GM12878 (cell line): ENCODE measurements at regions not wholly inside any gene's neighbourhood (a gene's known extent, or its start where the extent isn't known, plus 50 kb on each side); places are given as distances from the start of the nearest gene placed in this dataset.
"Not testable (repeated sequence)": the region's sequence is repeated elsewhere in the genome, so short reads cannot be mapped to it uniquely, and the experiment has no call there.

ENCODE experiments used
- ATAC-seq: fragments of 200-7000 bp; cut with Tn5 transposase; 3 replicates; pipeline ENCODE4 v1.9.1; 2020; ENCODE audit warnings: mild to moderate bottlenecking, moderate library complexity
- BruUV-seq: library from RNA; stranded (reverse); fragments of 400-500 nt; replicated peaks from 2 replicates; lab custom pipeline; 2021; lab: Mats Ljungman, UMichigan
- CTCF ChIA-PET: fragments of 300-600 bp; sonication (Branson Sonifier 250); formaldehyde crosslinking; extraction: SDS; loops from one replicate; lab custom pipeline; 2021; ENCODE audit warnings: inconsistent platforms; lab: Yijun Ruan, JAX
- POLR2A ChIA-PET: fragments of 350-600 bp; formaldehyde crosslinking; extraction: SDS; loops from one replicate; lab custom pipeline; 2021; ENCODE audit warnings: inconsistent platforms; lab: Charles Lee
- RAD21 ChIA-PET: fragments of 300-600 bp; sonication (Branson Sonifier 250); formaldehyde crosslinking; loops from one replicate; lab custom pipeline; 2023; ENCODE audit warnings: antibody characterized with exemption; ENCODE audit not compliant: unreplicated experiment; lab: Charles Lee
- SMC1A ChIA-PET: fragments of 300-600 bp; sonication (Branson Sonifier 250); formaldehyde crosslinking; loops from one replicate; lab custom pipeline; 2023; ENCODE audit not compliant: unreplicated experiment, uncharacterized antibody; lab: Charles Lee
- DNase-seq: peaks from one replicate; pipeline ENCODE4 v3.0.0-alpha.2; 2011; ENCODE audit warnings: low read depth, low spot score
- FAIRE-seq: peaks from 3 replicates; lab custom pipeline; 2011; peaks lifted over from hg19 to GRCh38; lab: Jason Lieb, UNC
- H2AFZ ChIP-seq: 2 replicates; pipeline ENCODE4 v1.6.0; 2011; ENCODE audit warnings: low read depth, low read length, control low read depth; ENCODE audit not compliant: control insufficient read depth
- H3K27ac ChIP-seq: 2 replicates; pipeline ENCODE4 v1.5.1; 2011; ENCODE audit warnings: control low read depth; ENCODE audit not compliant: control insufficient read depth, insufficient read depth
- H3K27me3 ChIP-seq, 2 experiments: replicated peaks in 1 of 2; 2 replicates each; pipeline versions ENCODE4 v1.6.0 to v1.6.1; 2011; ENCODE audit warnings: low read length in 1 of 2; ENCODE audit not compliant: control insufficient read depth in 2 of 2, insufficient read depth in 2 of 2
- H3K36me3 ChIP-seq, 2 experiments: 2 replicates each; pipeline ENCODE4 v1.5.1; 2011; ENCODE audit warnings: low read length in 1 of 2; ENCODE audit not compliant: control insufficient read depth in 2 of 2, insufficient read depth in 2 of 2
- H3K4me1 ChIP-seq: 2 replicates; pipeline ENCODE4 v1.6.1; 2011; ENCODE audit warnings: mild to moderate bottlenecking, low read length, moderate library complexity, mixed read lengths; ENCODE audit not compliant: control insufficient read depth, insufficient read depth
- H3K4me2 ChIP-seq: 2 replicates; pipeline ENCODE4 v1.6.0; 2011; ENCODE audit warnings: control low read depth; ENCODE audit not compliant: control insufficient read depth, insufficient read depth
- H3K4me3 ChIP-seq: fragments of 200-600 bp; sonication (generic); 2 replicates; pipeline ENCODE4 v1.5.1; 2016
- H3K79me2 ChIP-seq: 2 replicates; pipeline ENCODE4 v1.6.0; 2011; ENCODE audit warnings: low read length; ENCODE audit not compliant: control insufficient read depth, insufficient read depth
- H3K9ac ChIP-seq: 2 replicates; pipeline ENCODE4 v1.8.0; 2011; ENCODE audit warnings: low read length, control low read depth, mixed read lengths; ENCODE audit not compliant: control insufficient read depth, insufficient read depth
- H3K9me3 ChIP-seq: replicated peaks from 3 replicates; pipeline ENCODE4 v1.5.1; 2011; ENCODE audit warnings: mild to moderate bottlenecking, low read length; ENCODE audit not compliant: control insufficient read depth, insufficient read depth
- H4K20me1 ChIP-seq: 2 replicates; pipeline ENCODE4 v1.6.0; 2011; ENCODE audit not compliant: control insufficient read depth, insufficient read depth
- WGBS: methylation state at CpG from one replicate; pipeline ENCODE4 v1.1.6; 2016; ENCODE audit warnings: low lambda C conversion rate; ENCODE audit not compliant: insufficient replicate concordance, insufficient coverage; ENCODE audit errors: missing lambda C conversion rate; 5-methylcytosine and 5-hydroxymethylcytosine counted together
- in situ Hi-C: fragments of 300-500 bp; cut with MboI; formaldehyde crosslinking; loops from 9 replicates; pipeline ENCODE4 v1.14.3; 2018; ENCODE audit warnings: mixed read lengths
- intact Hi-C: fragments of 100-400 bp; cut with micrococcal nuclease; formaldehyde crosslinking; loops from one replicate; pipeline ENCODE4 v1.14.2; 2022; ENCODE audit not compliant: unreplicated experiment

GRCh38 chr3:195984392-195985030 lies 76.2 kb upstream of the TNK2 start:
- 99% methylated on average over 12 of the region's 12 CpGs for WGBS
- H3K79me2 ChIP-seq, H3K9ac ChIP-seq, H2AFZ ChIP-seq, intact Hi-C loops, FAIRE-seq, H4K20me1 ChIP-seq, H3K27ac ChIP-seq, DNase-seq, H3K9me3 ChIP-seq, H3K4me1 ChIP-seq, H3K4me3 ChIP-seq, H3K4me2 ChIP-seq, BruUV-seq, RAD21 ChIA-PET, H3K27me3 ChIP-seq, ATAC-seq, H3K36me3 ChIP-seq, SMC1A ChIA-PET, in situ Hi-C loops, POLR2A ChIA-PET, CTCF ChIA-PET: not testable (repeated sequence)

- H3K4me2 ChIP-seq, FAIRE-seq, H4K20me1 ChIP-seq, SMC1A ChIA-PET, in situ Hi-C loops, H2AFZ ChIP-seq, CTCF ChIA-PET, H3K27me3 ChIP-seq, H3K4me3 ChIP-seq, H3K4me1 ChIP-seq, H3K79me2 ChIP-seq, DNase-seq, intact Hi-C loops, H3K36me3 ChIP-seq, H3K9me3 ChIP-seq, H3K27ac ChIP-seq, RAD21 ChIA-PET, H3K9ac ChIP-seq, BruUV-seq, POLR2A ChIA-PET, ATAC-seq: not testable (repeated sequence)
- 97% methylated on average over 16 of the region's 16 CpGs for WGBS
Measured at GRCh38 chr3:195983880-195984279, 75.5 kb upstream of the TNK2 start.

GRCh38 chr3:195982754-195983153 lies 74.4 kb upstream of the TNK2 start:
- FAIRE-seq, ATAC-seq, DNase-seq, CTCF ChIA-PET, H2AFZ ChIP-seq, H3K27me3 ChIP-seq, RAD21 ChIA-PET, H3K27ac ChIP-seq, in situ Hi-C loops, H3K4me3 ChIP-seq, H3K9me3 ChIP-seq, SMC1A ChIA-PET, H3K36me3 ChIP-seq, H3K79me2 ChIP-seq, H3K4me2 ChIP-seq, H4K20me1 ChIP-seq, POLR2A ChIA-PET, intact Hi-C loops, H3K9ac ChIP-seq, BruUV-seq, H3K4me1 ChIP-seq: not testable (repeated sequence)
- 97% methylated on average over 17 of the region's 17 CpGs for WGBS

- ATAC-seq, FAIRE-seq, H3K27ac ChIP-seq, H3K4me2 ChIP-seq, H3K36me3 ChIP-seq, intact Hi-C loops, CTCF ChIA-PET, H3K27me3 ChIP-seq, H3K9ac ChIP-seq, DNase-seq, H3K4me1 ChIP-seq, H3K4me3 ChIP-seq, in situ Hi-C loops, H3K79me2 ChIP-seq, POLR2A ChIA-PET, RAD21 ChIA-PET, BruUV-seq, H4K20me1 ChIP-seq, H2AFZ ChIP-seq, H3K9me3 ChIP-seq, SMC1A ChIA-PET: not testable (repeated sequence)
- WGBS = 68% methylated on average over 7 of the region's 7 CpGs
Measured at GRCh38 chr3:195981778-195982177, 73.4 kb upstream of the TNK2 start.
